ENCODE measurements at regions not wholly inside any gene's neighbourhood (a gene's known extent, or its start where the extent isn't known, plus 50 kb on each side); places are given as distances from the start of the nearest gene placed in this dataset.

GRCh38 chr2:239548965-239549595 is 148.3 kb upstream of the HDAC4 start:
- no TSS peak for BruUV-seq (replicated peaks)
- no peak for TF ChIP-seq CBX3 (IDR thresholded peaks at IDR 0.05; ENCODE audit: borderline replicate concordance, low read depth)
- TF ChIP-seq HCFC1 (IDR thresholded peaks at IDR 0.05; ENCODE audit: low read length), result no peak
- no peak for TF ChIP-seq EZH2 (IDR thresholded peaks at IDR 0.05; ENCODE audit: borderline replicate concordance, control insufficient read depth, low read depth, low read length)
- no peak for TF ChIP-seq E4F1 (IDR thresholded peaks at IDR 0.05; ENCODE audit: borderline replicate concordance, partially characterized antibody)
- TF ChIP-seq SIN3A (IDR thresholded peaks at IDR 0.05; ENCODE audit: low read depth, low read length), result no peak
- TF ChIP-seq FOXK2 (IDR thresholded peaks at IDR 0.05), result no peak
- TF ChIP-seq, protein P1, sequence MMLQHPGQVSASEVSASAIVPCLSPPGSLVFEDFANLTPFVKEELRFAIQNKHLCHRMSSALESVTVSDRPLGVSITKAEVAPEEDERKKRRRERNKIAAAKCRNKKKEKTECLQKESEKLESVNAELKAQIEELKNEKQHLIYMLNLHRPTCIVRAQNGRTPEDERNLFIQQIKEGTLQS (IDR thresholded peaks at IDR 0.05; ENCODE audit: borderline replicate concordance, extremely low read depth, low read depth, low read length), result no peak
- no peak for TF ChIP-seq TBL1XR1 (IDR thresholded peaks at IDR 0.05; ENCODE audit: low read depth, low read length)
- no peak for TF ChIP-seq RCOR1 (conservative IDR thresholded peaks at IDR 0.05; ENCODE audit: low read depth, low read length)
- no peak for TF ChIP-seq CHD1 (IDR thresholded peaks at IDR 0.05; ENCODE audit: low read depth, low read length)
- TF ChIP-seq EP300 (IDR thresholded peaks at IDR 0.05; ENCODE audit: borderline replicate concordance in 1 of 2, control insufficient read depth in 1 of 2, low read depth in 2 of 2, low read length in 2 of 2), result no peak
- TF ChIP-seq ZNF622 (IDR thresholded peaks at IDR 0.05), result no peak
- TF ChIP-seq ZSCAN29 (IDR thresholded peaks at IDR 0.05), result no peak
- TF ChIP-seq GABPA (IDR thresholded peaks at IDR 0.05; ENCODE audit: low read depth), result no peak
- TF ChIP-seq, protein P2, sequence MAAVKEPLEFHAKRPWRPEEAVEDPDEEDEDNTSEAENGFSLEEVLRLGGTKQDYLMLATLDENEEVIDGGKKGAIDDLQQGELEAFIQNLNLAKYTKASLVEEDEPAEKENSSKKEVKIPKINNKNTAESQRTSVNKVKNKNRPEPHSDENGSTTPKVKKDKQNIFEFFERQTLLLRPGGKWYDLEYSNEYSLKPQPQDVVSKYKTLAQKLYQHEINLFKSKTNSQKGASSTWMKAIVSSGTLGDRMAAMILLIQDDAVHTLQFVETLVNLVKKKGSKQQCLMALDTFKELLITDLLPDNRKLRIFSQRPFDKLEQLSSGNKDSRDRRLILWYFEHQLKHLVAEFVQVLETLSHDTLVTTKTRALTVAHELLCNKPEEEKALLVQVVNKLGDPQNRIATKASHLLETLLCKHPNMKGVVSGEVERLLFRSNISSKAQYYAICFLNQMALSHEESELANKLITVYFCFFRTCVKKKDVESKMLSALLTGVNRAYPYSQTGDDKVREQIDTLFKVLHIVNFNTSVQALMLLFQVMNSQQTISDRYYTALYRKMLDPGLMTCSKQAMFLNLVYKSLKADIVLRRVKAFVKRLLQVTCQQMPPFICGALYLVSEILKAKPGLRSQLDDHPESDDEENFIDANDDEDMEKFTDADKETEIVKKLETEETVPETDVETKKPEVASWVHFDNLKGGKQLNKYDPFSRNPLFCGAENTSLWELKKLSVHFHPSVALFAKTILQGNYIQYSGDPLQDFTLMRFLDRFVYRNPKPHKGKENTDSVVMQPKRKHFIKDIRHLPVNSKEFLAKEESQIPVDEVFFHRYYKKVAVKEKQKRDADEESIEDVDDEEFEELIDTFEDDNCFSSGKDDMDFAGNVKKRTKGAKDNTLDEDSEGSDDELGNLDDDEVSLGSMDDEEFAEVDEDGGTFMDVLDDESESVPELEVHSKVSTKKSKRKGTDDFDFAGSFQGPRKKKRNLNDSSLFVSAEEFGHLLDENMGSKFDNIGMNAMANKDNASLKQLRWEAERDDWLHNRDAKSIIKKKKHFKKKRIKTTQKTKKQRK (IDR thresholded peaks at IDR 0.05; ENCODE audit: low read depth, low read length), result no peak
- no peak for TF ChIP-seq RELA (IDR thresholded peaks at IDR 0.05; ENCODE audit: borderline replicate concordance, partially characterized antibody)
- TF ChIP-seq TCF12 (IDR thresholded peaks at IDR 0.05; ENCODE audit: low read depth, low read length), result no peak

More at GRCh38 chr2:239548965-239549595, 148.3 kb upstream of the HDAC4 start:
- H2AFZ ChIP-seq (ENCODE audit: control insufficient read depth, low read depth, low read length), result no peak overlapping the region
- no peak for ATAC-seq
- no peaks in the 10 kb centered on the region; the same call in 2 of the 3 replicates for H3K9me3 ChIP-seq (replicated peaks; ENCODE audit: control insufficient read depth, insufficient read depth, low read length)
- H3K27me3 ChIP-seq (replicated peaks in 1 of 2; ENCODE audit: control insufficient read depth in 2 of 2, insufficient read depth in 2 of 2, low read length in 1 of 2), result peaks cover 0 to under 1% of the 10 kb centered on the region in 2 experiments; a peak in 2 of 4 replicates
- no peak for DNase-seq (ENCODE audit: low read depth, low spot score)
- H3K27ac ChIP-seq (ENCODE audit: control insufficient read depth, insufficient read depth), result no peak overlapping the region
- H4K20me1 ChIP-seq (ENCODE audit: control insufficient read depth, insufficient read depth), result no peaks in the 10 kb centered on the region
- in situ Hi-C loops (cut with MboI), result no loop called here
- H3K4me2 ChIP-seq (ENCODE audit: control insufficient read depth, insufficient read depth), result no peak overlapping the region
- ChIA-PET SMC1A (ENCODE audit: uncharacterized antibody, unreplicated experiment) (no interaction called here), RAD21 (ENCODE audit: unreplicated experiment) (no interaction called here), CTCF (no interaction called here), POLR2A (no interaction called here)
- intact Hi-C loops (cut with micrococcal nuclease; ENCODE audit: unreplicated experiment), result no loop called here
- 30% methylated on average over 16 of the region's 16 CpGs for WGBS (ENCODE audit: insufficient coverage, insufficient replicate concordance, low lambda C conversion rate, missing lambda C conversion rate)
- no peak overlapping the region for H3K4me3 ChIP-seq
- H3K9ac ChIP-seq (ENCODE audit: control insufficient read depth, insufficient read depth, low read length), result no peak overlapping the region
- no peaks in the 10 kb centered on the region for H3K79me2 ChIP-seq (ENCODE audit: control insufficient read depth, insufficient read depth, low read length)
- H3K4me1 ChIP-seq (ENCODE audit: control insufficient read depth, insufficient read depth, low read length), result no peaks in the 10 kb centered on the region
- H3K36me3 ChIP-seq (ENCODE audit: control insufficient read depth in 2 of 2, insufficient read depth in 2 of 2, low read length in 1 of 2), result no peaks in the 10 kb centered on the region
- no peak for FAIRE-seq

Data from GM12878 (cell line).